Nephron progenitor cell (in vitro differentiated cells): ENCODE measurements at regions not wholly inside any gene's neighbourhood (a gene's known extent, or its start where the extent isn't known, plus 50 kb on each side); places are given as distances from the start of the nearest gene placed in this dataset.

ENCODE experiments used
- DNase-seq: peaks from one replicate; pipeline ENCODE4 v3.0.0; 2021
- H3K27ac Mint-ChIP-seq: 2 replicates; pipeline ENCODE4 v1.8.0; 2021; ENCODE audit warnings: mild to moderate bottlenecking, moderate library complexity, mixed read lengths
- H3K27me3 Mint-ChIP-seq: 2 replicates; pipeline ENCODE4 v1.8.0; 2021; ENCODE audit warnings: mild to moderate bottlenecking, low read depth, mixed read lengths; ENCODE audit not compliant: poor library complexity
- H3K36me3 Mint-ChIP-seq: 2 replicates; pipeline ENCODE4 v1.8.0; 2021; ENCODE audit warnings: low read depth, mixed read lengths
- H3K4me1 Mint-ChIP-seq: 2 replicates; pipeline ENCODE4 v1.8.0; 2021; ENCODE audit warnings: mixed read lengths
- H3K4me3 Mint-ChIP-seq: 2 replicates; pipeline ENCODE4 v1.8.0; 2021; ENCODE audit warnings: mild to moderate bottlenecking, moderate library complexity, mixed read lengths
- H3K9me3 Mint-ChIP-seq: 2 replicates; pipeline ENCODE4 v1.8.0; 2021; ENCODE audit warnings: mild to moderate bottlenecking, moderate library complexity, mixed read lengths
- CTCF ChIP-seq: fragments of 200-600 bp; sonication (generic); IDR thresholded peaks from 2 replicates; pipeline ENCODE4 v1.5.0; 2021; ENCODE audit warnings: antibody characterized with exemption

GRCh38 chr5:61800450-61800849 lies 468.4 kb downstream of the ZSWIM6 start:
- H3K36me3 Mint-ChIP-seq = no peaks in the 10 kb centered on the region
- H3K4me1 Mint-ChIP-seq = no peaks in the 10 kb centered on the region
- H3K27me3 Mint-ChIP-seq = peaks cover 9% of the 10 kb centered on the region
- no peak overlapping the region for H3K4me3 Mint-ChIP-seq
- H3K27ac Mint-ChIP-seq = peak overlapping the region; percentile 24
- DNase-seq = no peak
- TF ChIP-seq CTCF = no peak
- H3K9me3 Mint-ChIP-seq = no peaks in the 10 kb centered on the region

DNA sequence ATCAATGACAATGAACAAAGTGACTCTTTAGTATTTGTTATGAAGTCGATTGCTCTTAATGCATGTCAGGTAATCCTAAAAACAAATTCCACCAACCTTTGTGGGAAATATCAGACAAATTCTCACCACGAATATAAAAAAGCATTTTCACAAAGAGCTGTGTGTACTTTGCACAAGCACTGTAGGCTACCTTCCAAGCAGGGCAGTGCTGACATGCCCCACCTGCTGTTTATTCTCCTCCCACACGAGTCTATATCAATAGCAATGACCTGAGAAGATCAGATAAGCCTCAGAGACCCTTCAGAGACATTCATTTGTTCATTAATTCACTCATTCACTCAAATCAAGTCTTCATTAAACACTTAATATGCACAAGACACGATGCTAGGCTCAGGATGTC lies 469.1 kb downstream of the ZSWIM6 start:
- Mint-ChIP-seq H3K4me3 (no peak overlapping the region), H3K4me1 (no peaks in the 10 kb centered on the region), H3K9me3 (no peaks in the 10 kb centered on the region), H3K27ac (no peak overlapping the region), H3K36me3 (no peaks in the 10 kb centered on the region), H3K27me3 (peaks cover 11% of the 10 kb centered on the region)
- no peak for TF ChIP-seq CTCF
- DNase-seq = no peak

- H3K27me3 Mint-ChIP-seq = peaks cover 11% of the 10 kb centered on the region
- TF ChIP-seq CTCF = no peak
- no peaks in the 10 kb centered on the region for H3K4me1 Mint-ChIP-seq
- no peaks in the 10 kb centered on the region for H3K36me3 Mint-ChIP-seq
- H3K27ac Mint-ChIP-seq = no peak overlapping the region
- no peak overlapping the region for H3K4me3 Mint-ChIP-seq
- no peak for DNase-seq
- no peaks in the 10 kb centered on the region for H3K9me3 Mint-ChIP-seq
These were observed 470.4 kb downstream of the ZSWIM6 start for GRCh38 chr5:61802456-61802855.

DNA sequence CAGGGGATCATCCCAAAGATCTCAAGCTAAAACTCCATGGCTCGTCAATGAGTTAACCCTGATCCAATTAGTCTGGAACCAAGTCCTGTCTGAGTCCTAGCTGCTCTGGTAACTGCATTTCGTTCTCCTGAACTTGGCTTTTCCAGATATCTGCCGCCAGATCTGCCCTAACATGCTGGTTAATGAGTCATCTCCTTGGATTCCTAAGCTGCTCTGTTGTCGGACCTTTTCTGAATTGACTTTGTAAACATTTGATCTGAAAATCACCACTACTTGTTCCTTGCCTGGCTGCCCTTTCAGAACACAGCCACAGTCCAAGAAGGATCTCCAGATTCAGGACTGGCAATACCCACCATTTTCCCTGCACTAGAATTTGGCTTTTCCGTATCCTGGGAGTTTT lies 473.0 kb downstream of the ZSWIM6 start:
- no peak overlapping the region for H3K27ac Mint-ChIP-seq

DNA sequence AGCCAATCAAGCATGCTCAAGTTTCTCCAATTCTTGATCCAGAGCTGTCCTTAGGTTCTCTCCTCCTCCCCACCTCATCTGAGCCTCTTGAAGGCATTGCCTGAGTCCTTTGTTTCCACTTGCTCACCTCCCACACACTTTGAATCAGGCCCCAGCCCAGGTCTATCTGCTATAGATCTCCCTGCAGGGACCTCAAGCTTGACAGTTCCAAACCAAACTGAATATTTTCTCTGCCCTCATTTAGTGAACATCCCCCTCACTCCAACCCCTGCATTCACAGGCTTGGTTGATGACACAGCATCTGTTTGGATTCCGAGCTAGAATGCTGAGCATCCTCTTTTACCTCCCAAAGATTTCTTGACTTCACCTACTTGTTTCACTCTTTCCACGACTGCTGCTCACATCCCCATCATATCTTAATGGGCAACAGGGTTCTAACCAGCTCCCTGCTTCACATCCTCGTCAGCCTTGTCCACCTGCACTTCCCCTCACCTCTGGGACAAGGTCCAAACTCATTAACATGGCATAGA lies 474.5 kb downstream of the ZSWIM6 start:
- H3K27ac Mint-ChIP-seq = no peak overlapping the region
- no peaks in the 10 kb centered on the region for H3K4me1 Mint-ChIP-seq
- H3K4me3 Mint-ChIP-seq = no peak overlapping the region
- no peaks in the 10 kb centered on the region for H3K9me3 Mint-ChIP-seq
- no peaks in the 10 kb centered on the region for H3K36me3 Mint-ChIP-seq
- H3K27me3 Mint-ChIP-seq = peaks cover 8% of the 10 kb centered on the region
- DNase-seq = no peak
- TF ChIP-seq CTCF = no peak

More for the DNA sequence above, 473.0 kb downstream of the ZSWIM6 start:
- H3K9me3 Mint-ChIP-seq = no peaks in the 10 kb centered on the region
- TF ChIP-seq CTCF = no peak
- H3K27me3 Mint-ChIP-seq = peaks cover 5% of the 10 kb centered on the region
- H3K36me3 Mint-ChIP-seq = no peaks in the 10 kb centered on the region
- no peak for DNase-seq
- no peak overlapping the region for H3K4me3 Mint-ChIP-seq
- no peaks in the 10 kb centered on the region for H3K4me1 Mint-ChIP-seq

DNA sequence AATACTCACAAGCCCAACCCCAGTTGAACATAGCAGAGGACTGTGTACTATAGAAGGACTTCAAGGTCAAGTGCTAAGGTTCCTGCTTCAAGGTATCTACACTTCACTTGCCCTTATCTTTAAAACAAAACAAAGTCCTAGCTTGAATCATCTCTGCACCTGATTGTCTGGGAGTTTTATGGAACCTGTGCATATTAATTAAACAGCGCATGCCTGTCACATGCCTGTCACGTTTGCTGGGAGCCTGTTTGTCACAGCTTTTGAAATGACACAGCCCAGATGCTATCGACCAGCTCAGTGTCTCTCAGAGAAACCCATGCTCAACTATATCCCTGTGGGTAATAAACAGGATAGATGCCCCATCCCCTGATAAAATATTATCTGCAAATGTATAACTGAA lies 476.0 kb downstream of the ZSWIM6 start:
- no peaks in the 10 kb centered on the region for H3K9me3 Mint-ChIP-seq
- peaks cover 11% of the 10 kb centered on the region for H3K27me3 Mint-ChIP-seq
- H3K27ac Mint-ChIP-seq = no peak overlapping the region
- DNase-seq = no peak
- H3K36me3 Mint-ChIP-seq = no peaks in the 10 kb centered on the region
- H3K4me1 Mint-ChIP-seq = no peaks in the 10 kb centered on the region
- H3K4me3 Mint-ChIP-seq = no peak overlapping the region
- no peak for TF ChIP-seq CTCF
